HG02943 (cell line): ENCODE measurements at regions not wholly inside any gene's neighbourhood (a gene's known extent, or its start where the extent isn't known, plus 50 kb on each side); places are given as distances from the start of the nearest gene placed in this dataset.

Experiments used
- ATAC-seq: cut with Tn5 transposase; IDR thresholded peaks from one replicate; pipeline ENCODE4 v1.9.1; 2021; ENCODE audit warnings: mild to moderate bottlenecking, low read depth, moderate library complexity; ENCODE audit not compliant: unreplicated experiment

GRCh38 chr2:221025398-221025797 is 546.7 kb downstream of the EPHA4 start:
- ATAC-seq: no peak

- ATAC-seq: no peak
Observed at GRCh38 chr2:221034026-221034701, 537.9 kb downstream of the EPHA4 start.

GRCh38 chr2:221034973-221035372 is 537.1 kb downstream of the EPHA4 start:
- ATAC-seq: no peak

GRCh38 chr2:221042926-221043325 is 529.2 kb downstream of the EPHA4 start:
- no peak for ATAC-seq

- ATAC-seq: no peak
Observed at GRCh38 chr2:221044781-221045180, 527.3 kb downstream of the EPHA4 start.

GRCh38 chr2:221050020-221050795 is 521.9 kb downstream of the EPHA4 start:
- no peak for ATAC-seq

GRCh38 chr2:221051162-221051561 is 520.9 kb downstream of the EPHA4 start:
- ATAC-seq: no peak

GRCh38 chr2:221060376-221060775 is 511.7 kb downstream of the EPHA4 start:
- no peak for ATAC-seq

GRCh38 chr2:221063568-221063967 is 508.5 kb downstream of the EPHA4 start:
- no peak for ATAC-seq

GRCh38 chr2:221064058-221064854 is 507.8 kb downstream of the EPHA4 start:
- no peak for ATAC-seq

GRCh38 chr2:221064880-221065279 is 507.2 kb downstream of the EPHA4 start:
- no peak for ATAC-seq

- ATAC-seq: no peak
Observed at GRCh38 chr2:221068123-221068522, 504.0 kb downstream of the EPHA4 start.

GRCh38 chr2:221070106-221070505 is 502.0 kb downstream of the EPHA4 start:
- ATAC-seq: no peak

GRCh38 chr2:221073326-221074049 is 498.6 kb downstream of the EPHA4 start:
- no peak for ATAC-seq

- ATAC-seq: no peak
Observed at GRCh38 chr2:221074238-221074637, 497.9 kb downstream of the EPHA4 start.

GRCh38 chr2:221075203-221075602 is 496.9 kb downstream of the EPHA4 start:
- ATAC-seq: no peak

- ATAC-seq: no peak
Observed at GRCh38 chr2:221077251-221077650, 494.9 kb downstream of the EPHA4 start.

GRCh38 chr2:221077799-221078198 is 494.3 kb downstream of the EPHA4 start:
- ATAC-seq: no peak

GRCh38 chr2:221085341-221085900 is 486.7 kb downstream of the EPHA4 start:
- no peak for ATAC-seq

- no peak for ATAC-seq
Observed at GRCh38 chr2:221085936-221086335, 486.2 kb downstream of the EPHA4 start.
